B cell (primary cell): ENCODE measurements at regions not wholly inside any gene's neighbourhood (a gene's known extent, or its start where the extent isn't known, plus 50 kb on each side); places are given as distances from the start of the nearest gene placed in this dataset.

Experiments
- ATAC-seq: fragments of 200-7000 bp; cut with Tn5 transposase; one replicate; pipeline ENCODE4 v1.10.0; 2021; ENCODE audit warnings: low read depth, mild to moderate bottlenecking, moderate number of reproducible peaks, moderate library complexity
- CTCF ChIA-PET: fragments of 350-600 bp; sonication (Branson Sonifier 250); formaldehyde crosslinking; loops from one replicate; lab custom pipeline; 2021; ENCODE audit warnings: antibody characterized with exemption, inconsistent platforms; lab: Charles Lee
- POLR2A ChIA-PET: fragments of 350-600 bp; sonication (Branson Sonifier 250); formaldehyde crosslinking; loops from one replicate; lab custom pipeline; 2021; ENCODE audit warnings: antibody characterized with exemption; lab: Charles Lee
- DNase-seq: peaks from one replicate; pipeline ENCODE4 v3.0.0; 2013
- H2AFZ ChIP-seq: 2 replicates; pipeline ENCODE4 v1.6.1; 2012; ENCODE audit warnings: mild to moderate bottlenecking, low read depth, low read length; ENCODE audit not compliant: insufficient read depth, poor library complexity, severe bottlenecking
- H3K27ac ChIP-seq, 2 donors: 1 replicate in 1 of 2; 2 replicates in 1 of 2; pipeline ENCODE4 v1.5.1; 2012 to 2013; ENCODE audit warnings: low read length in 2 of 2, mild to moderate bottlenecking in 2 of 2, moderate library complexity in 1 of 2
- H3K27me3 ChIP-seq, 4 experiments: fragments of 200-600 bp in 1 of 4; sonication (generic) in 1 of 4; replicated peaks in 1 of 4; 1 replicate in 2 of 4; 2 replicates in 2 of 4; pipeline versions ENCODE4 v1.6.1 to v1.7.0; 2013 to 2016; ENCODE audit warnings: low read length in 3 of 4, mild to moderate bottlenecking in 2 of 4, mixed read lengths in 1 of 4, moderate library complexity in 1 of 4; ENCODE audit not compliant: insufficient read depth in 4 of 4, control insufficient read depth in 3 of 4; ENCODE audit errors: control extremely low read depth in 1 of 4
- H3K36me3 ChIP-seq, 2 experiments: replicated peaks in 1 of 2; 1 replicate in 1 of 2; 2 replicates in 1 of 2; pipeline versions ENCODE4 v1.6.1 to v1.7.1; 2013; ENCODE audit warnings: low read length in 1 of 2; ENCODE audit not compliant: insufficient read depth in 2 of 2, control insufficient read depth in 1 of 2; ENCODE audit errors: control extremely low read depth in 1 of 2, extremely low read depth in 1 of 2
- H3K4me1 ChIP-seq, 2 donors: fragments of 200-600 bp in 1 of 2; sonication (generic) in 1 of 2; 1 replicate in 1 of 2; 2 replicates in 1 of 2; pipeline versions ENCODE4 v1.5.1 to v1.6.1; 2013 to 2017; ENCODE audit warnings: low read length in 2 of 2; ENCODE audit not compliant: control insufficient read depth in 2 of 2, insufficient read depth in 2 of 2
- H3K4me2 ChIP-seq: replicated peaks from 2 replicates; pipeline ENCODE3; 2012; ENCODE audit warnings: mild to moderate bottlenecking, low read depth, low read length; ENCODE audit not compliant: poor library complexity, severe bottlenecking
- H3K4me3 ChIP-seq, 5 experiments: fragments of 200-600 bp in 1 of 5; sonication (generic) in 1 of 5; 1 replicate in 3 of 5; 2 replicates in 2 of 5; pipeline versions ENCODE4 v1.5.1 to v1.7.0; 2011 to 2016; ENCODE audit warnings: low read length in 4 of 5, mild to moderate bottlenecking in 4 of 5, low read depth in 2 of 5, control low read depth in 1 of 5, moderate library complexity in 1 of 5; ENCODE audit not compliant: insufficient read depth in 1 of 5; ENCODE audit errors: control extremely low read depth in 1 of 5, extremely low read depth in 1 of 5
- H3K79me2 ChIP-seq: fragments of 200-600 bp; sonication (generic); one replicate; pipeline ENCODE4 v1.6.0; 2016; ENCODE audit warnings: low read length; ENCODE audit not compliant: control insufficient read depth, insufficient read depth
- H3K9ac ChIP-seq: fragments of 200-600 bp; sonication (generic); 2 replicates; pipeline ENCODE4 v1.6.1; 2017; ENCODE audit warnings: mild to moderate bottlenecking, low read length, moderate library complexity
- H3K9me3 ChIP-seq, 3 donors: one replicate each; pipeline versions ENCODE4 v1.6.1 to v1.7.1; 2013; ENCODE audit warnings: low read length in 2 of 3; ENCODE audit not compliant: control insufficient read depth in 2 of 3, insufficient read depth in 1 of 3; ENCODE audit errors: control extremely low read depth in 1 of 3
- H4K20me1 ChIP-seq: 2 replicates; pipeline ENCODE4 v1.6.0; 2012; ENCODE audit warnings: mild to moderate bottlenecking, low read length; ENCODE audit not compliant: insufficient read depth, control insufficient read depth, poor library complexity, severe bottlenecking
- H3K27ac Mint-ChIP-seq: one replicate; pipeline ENCODE4 v1.8.0; 2021; ENCODE audit warnings: mixed read lengths
- H3K27me3 Mint-ChIP-seq: one replicate; pipeline ENCODE4 v1.8.0; 2021; ENCODE audit warnings: mixed read lengths
- H3K4me1 Mint-ChIP-seq: one replicate; pipeline ENCODE4 v1.8.0; 2021; ENCODE audit warnings: mixed read lengths
- H3K4me3 Mint-ChIP-seq: one replicate; pipeline ENCODE4 v1.8.0; 2021; ENCODE audit warnings: mixed read lengths
- H3K9me3 Mint-ChIP-seq: one replicate; pipeline ENCODE4 v1.8.0; 2022; ENCODE audit warnings: mixed read lengths; ENCODE audit not compliant: insufficient read depth
- EZH2 ChIP-seq: IDR thresholded peaks from 2 replicates; pipeline ENCODE4 v1.6.1; 2012; ENCODE audit warnings: borderline replicate concordance, low read depth, mild to moderate bottlenecking, moderate library complexity, low read length; ENCODE audit not compliant: insufficient read depth, poor library complexity, severe bottlenecking
- WGBS: methylation state at CpG from one replicate; pipeline ENCODE4 v1.1.5; 2013; ENCODE audit warnings: missing lambda C conversion rate; ENCODE audit not compliant: insufficient coverage; 5-methylcytosine and 5-hydroxymethylcytosine counted together
- intact Hi-C: fragments of 100-400 bp; cut with micrococcal nuclease; formaldehyde crosslinking; loops from one replicate; pipeline ENCODE4 v1.10.0; 2022
- TF ChIP-seq, protein P1 (sequence below): fragments of 200-600 bp; IDR thresholded peaks from one replicate; pipeline ENCODE4 v1.8.0; 2022; ENCODE audit warnings: antibody characterized with exemption, mild to moderate bottlenecking

DNA sequence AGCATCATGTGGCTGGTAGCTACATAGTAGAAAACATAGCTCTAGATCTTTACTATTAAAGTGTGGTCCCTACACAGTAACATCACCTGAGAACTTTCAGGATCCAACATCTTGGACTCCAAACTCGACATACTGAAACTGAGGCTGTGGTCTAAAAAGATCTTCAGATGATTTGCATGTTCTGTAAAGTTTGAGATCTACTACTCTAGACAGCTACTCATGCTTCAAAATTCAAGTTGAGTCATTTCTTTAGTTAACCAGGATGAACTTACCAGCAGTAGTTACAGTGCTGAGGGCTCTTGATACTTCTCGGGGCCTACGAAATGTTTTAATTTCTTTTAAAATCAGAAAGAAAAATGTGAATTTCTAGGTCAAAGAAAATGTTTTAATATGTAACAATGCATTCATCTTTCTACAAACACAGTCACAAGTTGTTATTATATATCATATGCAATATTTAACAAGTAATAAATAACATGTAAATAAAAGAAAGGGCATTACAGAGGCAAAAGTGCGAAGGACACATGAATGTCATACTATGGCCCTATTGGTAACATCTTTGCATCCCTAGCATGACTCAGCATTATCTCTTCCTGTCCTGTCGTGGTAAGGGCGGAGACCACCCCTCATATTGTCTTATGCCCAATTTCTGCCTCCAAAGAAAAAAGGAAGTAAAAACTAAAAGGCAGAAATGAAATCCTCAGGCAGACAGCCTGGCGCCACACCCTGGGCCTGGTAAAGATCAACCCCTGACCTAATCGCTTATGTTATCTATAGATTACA is 563.9 kb upstream of the TLE4 start:
- H3K4me1 ChIP-seq = peaks cover 0 to 7% of the 10 kb centered on the region in 2 donors
- intact Hi-C loops = no loop called here
- no peaks in the 10 kb centered on the region for H3K9me3 Mint-ChIP-seq
- H3K4me3 ChIP-seq = no peak overlapping the region
- TF ChIP-seq EZH2 = no peak
- TF ChIP-seq, protein P1, sequence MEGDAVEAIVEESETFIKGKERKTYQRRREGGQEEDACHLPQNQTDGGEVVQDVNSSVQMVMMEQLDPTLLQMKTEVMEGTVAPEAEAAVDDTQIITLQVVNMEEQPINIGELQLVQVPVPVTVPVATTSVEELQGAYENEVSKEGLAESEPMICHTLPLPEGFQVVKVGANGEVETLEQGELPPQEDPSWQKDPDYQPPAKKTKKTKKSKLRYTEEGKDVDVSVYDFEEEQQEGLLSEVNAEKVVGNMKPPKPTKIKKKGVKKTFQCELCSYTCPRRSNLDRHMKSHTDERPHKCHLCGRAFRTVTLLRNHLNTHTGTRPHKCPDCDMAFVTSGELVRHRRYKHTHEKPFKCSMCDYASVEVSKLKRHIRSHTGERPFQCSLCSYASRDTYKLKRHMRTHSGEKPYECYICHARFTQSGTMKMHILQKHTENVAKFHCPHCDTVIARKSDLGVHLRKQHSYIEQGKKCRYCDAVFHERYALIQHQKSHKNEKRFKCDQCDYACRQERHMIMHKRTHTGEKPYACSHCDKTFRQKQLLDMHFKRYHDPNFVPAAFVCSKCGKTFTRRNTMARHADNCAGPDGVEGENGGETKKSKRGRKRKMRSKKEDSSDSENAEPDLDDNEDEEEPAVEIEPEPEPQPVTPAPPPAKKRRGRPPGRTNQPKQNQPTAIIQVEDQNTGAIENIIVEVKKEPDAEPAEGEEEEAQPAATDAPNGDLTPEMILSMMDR = no peak
- H3K9ac ChIP-seq = no peak overlapping the region
- H3K4me1 Mint-ChIP-seq = peaks cover 16% of the 10 kb centered on the region
- H3K36me3 ChIP-seq = no peaks in the 10 kb centered on the region
- H2AFZ ChIP-seq = no peak overlapping the region
- no peaks in the 10 kb centered on the region for H4K20me1 ChIP-seq
- no peaks in the 10 kb centered on the region for H3K79me2 ChIP-seq
- no peak overlapping the region for H3K4me2 ChIP-seq
- H3K27ac ChIP-seq = no peak overlapping the region
- no peaks in the 10 kb centered on the region for H3K27me3 ChIP-seq
- H3K27me3 Mint-ChIP-seq = no peaks in the 10 kb centered on the region
- H3K9me3 ChIP-seq = no peaks in the 10 kb centered on the region
- CTCF ChIA-PET = no interaction called here
- no peak overlapping the region for H3K4me3 Mint-ChIP-seq
- no peak overlapping the region for H3K27ac Mint-ChIP-seq
- DNase-seq (no peak), ATAC-seq (no peak)
- 82% methylated on average over 2 of the region's 8 CpGs for WGBS
- POLR2A ChIA-PET = no interaction called here

DNA sequence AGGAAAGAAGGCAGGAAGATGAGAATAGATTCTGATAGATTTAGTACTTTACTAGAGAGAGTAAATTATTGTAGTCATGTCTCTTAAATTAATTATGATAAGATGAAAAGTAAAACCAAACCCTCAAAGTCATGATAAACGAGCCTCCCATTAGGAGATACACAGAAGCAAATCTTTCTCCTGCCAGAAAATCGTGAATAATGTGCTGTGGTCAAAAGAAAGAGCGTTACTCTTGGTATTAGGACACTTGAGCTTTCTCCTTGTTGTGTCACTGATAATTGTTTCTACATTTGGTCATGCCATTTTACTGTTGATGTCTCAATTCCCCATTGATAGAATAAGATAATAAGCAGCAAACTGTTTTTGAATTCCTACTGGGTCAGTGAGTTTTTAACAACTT is 562.8 kb upstream of the TLE4 start:
- intact Hi-C loops = no loop called here
- DNase-seq = no peak
- H3K27me3 Mint-ChIP-seq = no peaks in the 10 kb centered on the region
- Histone ChIP-seq H2AFZ (no peak overlapping the region), H3K9me3 (no peaks in the 10 kb centered on the region), H3K36me3 (no peaks in the 10 kb centered on the region), H3K4me3 (no peak overlapping the region), H3K27ac (no peak overlapping the region), H3K4me1 (peaks cover 0 to 7% of the 10 kb centered on the region in 2 donors), H4K20me1 (no peaks in the 10 kb centered on the region), H3K9ac (no peak overlapping the region), H3K27me3 (no peaks in the 10 kb centered on the region), H3K79me2 (no peaks in the 10 kb centered on the region), H3K4me2 (no peak overlapping the region)
- H3K4me1 Mint-ChIP-seq = peaks cover 16% of the 10 kb centered on the region
- no peak overlapping the region for H3K4me3 Mint-ChIP-seq
- POLR2A ChIA-PET = no interaction called here
- H3K9me3 Mint-ChIP-seq = no peaks in the 10 kb centered on the region
- TF ChIP-seq, protein P1 = no peak
- no peak for TF ChIP-seq EZH2
- no CpG with 5 or more reads among the region's 3 CpGs for WGBS
- CTCF ChIA-PET = no interaction called here
- ATAC-seq = no peak
- H3K27ac Mint-ChIP-seq = no peak overlapping the region
